OCI-LY1 (cell line): ENCODE measurements at regions not wholly inside any gene's neighbourhood (a gene's known extent, or its start where the extent isn't known, plus 50 kb on each side); places are given as distances from the start of the nearest gene placed in this dataset.

ENCODE experiments used
- H2AFZ ChIP-seq: fragments of 200-600 bp; sonication (generic), shearing (Covaris generic); 2 replicates; pipeline ENCODE4 v1.6.0; 2014; ENCODE audit warnings: antibody characterized with exemption, mild to moderate bottlenecking, low read length
- H3F3A ChIP-seq: fragments of 200-600 bp; sonication (generic), shearing (Covaris generic); 2 replicates; pipeline ENCODE4 v1.6.0; 2014; ENCODE audit warnings: mild to moderate bottlenecking, antibody characterized with exemption, low read length, moderate library complexity; ENCODE audit not compliant: insufficient read depth
- H3K27ac ChIP-seq: fragments of 200-600 bp; sonication (generic); 2 replicates; pipeline ENCODE4 v1.5.1; 2014; ENCODE audit warnings: low read length, mixed run types, mild to moderate bottlenecking, low read depth; ENCODE audit not compliant: poor library complexity, severe bottlenecking
- H3K27me3 ChIP-seq: fragments of 200-600 bp; sonication (generic); 2 replicates; pipeline ENCODE4 v1.6.0; 2014; ENCODE audit warnings: antibody characterized with exemption, mild to moderate bottlenecking, low read length, moderate library complexity; ENCODE audit not compliant: insufficient read depth
- H3K36me3 ChIP-seq: fragments of 200-600 bp; sonication (generic); 2 replicates; pipeline ENCODE4 v1.6.1; 2014; ENCODE audit warnings: mild to moderate bottlenecking, antibody characterized with exemption, low read length, moderate library complexity, mixed read lengths; ENCODE audit not compliant: insufficient read depth
- H3K4me1 ChIP-seq: fragments of 200-600 bp; sonication (generic); 2 replicates; pipeline ENCODE4 v1.5.1; 2014; ENCODE audit warnings: mild to moderate bottlenecking, low read length, moderate library complexity; ENCODE audit not compliant: insufficient read depth, severe bottlenecking
- H3K4me2 ChIP-seq: fragments of 200-600 bp; sonication (generic), shearing (Covaris generic); 2 replicates; pipeline ENCODE4 v1.6.1; 2014; ENCODE audit warnings: low read length
- H3K4me3 ChIP-seq: fragments of 200-600 bp; sonication (generic); 2 replicates; pipeline ENCODE4 v1.5.1; 2014; ENCODE audit warnings: low read length, low read depth, mild to moderate bottlenecking, mixed read lengths; ENCODE audit not compliant: poor library complexity, severe bottlenecking
- H3K79me2 ChIP-seq: fragments of 200-600 bp; shearing (Covaris generic); 2 replicates; pipeline ENCODE4 v1.6.1; 2016; ENCODE audit warnings: mixed run types, low read length, mixed read lengths; ENCODE audit not compliant: insufficient read depth
- H3K9ac ChIP-seq: fragments of 200-600 bp; sonication (generic), shearing (Covaris generic); 2 replicates; pipeline ENCODE4 v1.6.1; 2014; ENCODE audit warnings: mild to moderate bottlenecking, low read length, mixed read lengths
- H3K9me2 ChIP-seq: fragments of 200-600 bp; sonication (generic), shearing (Covaris generic); 2 replicates; pipeline ENCODE4 v1.6.1; 2014; ENCODE audit warnings: low read depth, mild to moderate bottlenecking, low read length, mixed read lengths
- H3K9me3 ChIP-seq: fragments of 200-600 bp; shearing (Covaris generic); 2 replicates; pipeline ENCODE4 v1.6.1; 2014; ENCODE audit warnings: low read length, mixed read lengths
- H4K20me1 ChIP-seq: fragments of 200-600 bp; sonication (generic), shearing (Covaris generic); 2 replicates; pipeline ENCODE4 v1.6.0; 2016; ENCODE audit warnings: mild to moderate bottlenecking, low read length; ENCODE audit not compliant: insufficient read depth
- CTCF ChIP-seq: fragments of 200-600 bp; sonication (generic), shearing (Covaris generic); IDR thresholded peaks from 2 replicates; pipeline ENCODE4 v1.5.1; 2017; ENCODE audit warnings: mild to moderate bottlenecking, antibody characterized with exemption, low read length, moderate library complexity, mixed read lengths
- EZH2 ChIP-seq: fragments of 200-600 bp; sonication (generic), shearing (Covaris generic); IDR thresholded peaks from 2 replicates; pipeline ENCODE4 v1.8.0; 2017; ENCODE audit warnings: borderline replicate concordance, mixed run types, mild to moderate bottlenecking, antibody characterized with exemption, low read length, moderate library complexity, mixed read lengths

GRCh38 chr21:32216293-32216692 lies 62.6 kb downstream of the MIS18A start:
- no peak overlapping the region for H3K4me2 ChIP-seq
- H4K20me1 ChIP-seq = no peaks in the 10 kb centered on the region
- no peaks in the 10 kb centered on the region for H3K9me3 ChIP-seq
- H3K27ac ChIP-seq = no peak overlapping the region
- no peaks in the 10 kb centered on the region for H3K36me3 ChIP-seq
- H3K9ac ChIP-seq = no peak overlapping the region
- no peaks in the 10 kb centered on the region for H3F3A ChIP-seq
- H3K9me2 ChIP-seq = no peaks in the 10 kb centered on the region
- no peaks in the 10 kb centered on the region for H3K4me1 ChIP-seq
- TF ChIP-seq CTCF = no peak
- TF ChIP-seq EZH2 = no peak
- no peaks in the 10 kb centered on the region for H3K79me2 ChIP-seq
- no peak overlapping the region for H2AFZ ChIP-seq
- H3K4me3 ChIP-seq = no peak overlapping the region
- H3K27me3 ChIP-seq = no peaks in the 10 kb centered on the region; the same call in 1 of the 2 replicates

- Histone ChIP-seq H3K27ac (no peak overlapping the region), H3F3A (no peaks in the 10 kb centered on the region), H2AFZ (no peak overlapping the region), H3K9me3 (no peaks in the 10 kb centered on the region), H3K36me3 (no peaks in the 10 kb centered on the region), H4K20me1 (no peaks in the 10 kb centered on the region), H3K79me2 (no peaks in the 10 kb centered on the region), H3K4me1 (no peaks in the 10 kb centered on the region), H3K4me3 (no peak overlapping the region), H3K9ac (no peak overlapping the region), H3K9me2 (no peaks in the 10 kb centered on the region), H3K4me2 (no peak overlapping the region), H3K27me3 (no peaks in the 10 kb centered on the region; the same call in 1 of the 2 replicates)
- no peak for TF ChIP-seq EZH2
- TF ChIP-seq CTCF = no peak
Observed at GRCh38 chr21:32215306-32215685, 63.6 kb downstream of the MIS18A start.

- H3K9me2 ChIP-seq = no peaks in the 10 kb centered on the region
- no peak overlapping the region for H3K9ac ChIP-seq
- no peak overlapping the region for H2AFZ ChIP-seq
- no peak for TF ChIP-seq EZH2
- no peaks in the 10 kb centered on the region for H4K20me1 ChIP-seq
- no peaks in the 10 kb centered on the region for H3K79me2 ChIP-seq
- H3F3A ChIP-seq = no peaks in the 10 kb centered on the region
- no peaks in the 10 kb centered on the region for H3K36me3 ChIP-seq
- no peaks in the 10 kb centered on the region for H3K9me3 ChIP-seq
- no peak overlapping the region for H3K4me2 ChIP-seq
- H3K27ac ChIP-seq = no peak overlapping the region
- H3K4me3 ChIP-seq = no peak overlapping the region
- no peaks in the 10 kb centered on the region for H3K4me1 ChIP-seq
- H3K27me3 ChIP-seq = no peaks in the 10 kb centered on the region; the same call in 1 of the 2 replicates
Observed at GRCh38 chr21:32214654-32215305, 64.1 kb downstream of the MIS18A start.

GRCh38 chr21:32212116-32212515 lies 66.7 kb downstream of the MIS18A start:
- H3K4me2 ChIP-seq = no peak overlapping the region
- no peaks in the 10 kb centered on the region for H3K79me2 ChIP-seq
- TF ChIP-seq EZH2 (no peak), CTCF (no peak)
- no peaks in the 10 kb centered on the region; the same call in 1 of the 2 replicates for H3K27me3 ChIP-seq
- H2AFZ ChIP-seq = no peak overlapping the region
- no peaks in the 10 kb centered on the region for H3K36me3 ChIP-seq
- no peak overlapping the region for H3K4me3 ChIP-seq
- H4K20me1 ChIP-seq = no peaks in the 10 kb centered on the region
- H3K9me2 ChIP-seq = no peaks in the 10 kb centered on the region
- H3K27ac ChIP-seq = no peak overlapping the region
- no peak overlapping the region for H3K9ac ChIP-seq
- H3K4me1 ChIP-seq = no peaks in the 10 kb centered on the region
- H3K9me3 ChIP-seq = no peaks in the 10 kb centered on the region
- H3F3A ChIP-seq = no peaks in the 10 kb centered on the region
